Cardiac fibroblast (primary cell): ENCODE measurements at regions not wholly inside any gene's neighbourhood (a gene's known extent, or its start where the extent isn't known, plus 50 kb on each side); places are given as distances from the start of the nearest gene placed in this dataset.
"Not testable (repeated sequence)": the region's sequence is repeated elsewhere in the genome, so short reads cannot be mapped to it uniquely, and the experiment has no call there.

Source experiments
- DNase-seq, 2 donors: peaks; one replicate each; pipeline versions ENCODE4 v3.0.0 to v3.0.0-alpha.2; 2010; ENCODE audit warnings: low read depth in 2 of 2
- H3K4me3 ChIP-seq, 2 donors: replicated peaks in 1 of 2; 1 replicate in 1 of 2; 2 replicates in 1 of 2; pipeline ENCODE4 v1.5.1; 2011; ENCODE audit warnings: low read depth in 2 of 2, low read length in 2 of 2, mild to moderate bottlenecking in 2 of 2, moderate library complexity in 1 of 2
- CTCF ChIP-seq: IDR thresholded peaks from one replicate; pipeline ENCODE4 v1.5.1; 2011; ENCODE audit warnings: low read depth, mild to moderate bottlenecking, low read length, inconsistent platforms

- no peak overlapping the region for H3K4me3 ChIP-seq
- no peak for DNase-seq
- TF ChIP-seq CTCF = no peak
Observed at GRCh38 chr4:130064471-130064870, 968.5 kb downstream of the C4orf33 start.

- DNase-seq = no peak
- H3K4me3 ChIP-seq = no peak overlapping the region
- TF ChIP-seq CTCF = no peak
Observed at GRCh38 chr4:130067419-130067818, 971.5 kb downstream of the C4orf33 start.

GRCh38 chr4:130068072-130068471 lies 972.1 kb downstream of the C4orf33 start:
- TF ChIP-seq CTCF = no peak
- H3K4me3 ChIP-seq = no peak overlapping the region
- DNase-seq = no peak

- TF ChIP-seq CTCF = no peak
- H3K4me3 ChIP-seq = no peak overlapping the region
- DNase-seq = no peak
Observed at GRCh38 chr4:130071746-130072145, 975.8 kb downstream of the C4orf33 start.

- TF ChIP-seq CTCF = no peak
- no peak for DNase-seq
- no peak overlapping the region for H3K4me3 ChIP-seq
Observed at GRCh38 chr4:130073145-130073790, 977.3 kb downstream of the C4orf33 start.

- TF ChIP-seq CTCF = no peak
- DNase-seq = no peak
- H3K4me3 ChIP-seq = no peak overlapping the region
Observed at GRCh38 chr4:130074096-130074495, 978.1 kb downstream of the C4orf33 start.

GRCh38 chr4:130077275-130077674 lies 981.3 kb downstream of the C4orf33 start:
- DNase-seq = no peak
- no peak for TF ChIP-seq CTCF
- no peak overlapping the region for H3K4me3 ChIP-seq

- not testable (repeated sequence) for H3K4me3 ChIP-seq, DNase-seq
Observed at GRCh38 chr4:130079027-130079426, 983.1 kb downstream of the C4orf33 start.
